GM18517 (cell line): ENCODE measurements at regions not wholly inside any gene's neighbourhood (a gene's known extent, or its start where the extent isn't known, plus 50 kb on each side); places are given as distances from the start of the nearest gene placed in this dataset.

Source experiments
- ATAC-seq: cut with Tn5 transposase; IDR thresholded peaks from one replicate; pipeline ENCODE4 v1.9.1; 2021; ENCODE audit warnings: mild to moderate bottlenecking, moderate library complexity; ENCODE audit not compliant: unreplicated experiment

DNA sequence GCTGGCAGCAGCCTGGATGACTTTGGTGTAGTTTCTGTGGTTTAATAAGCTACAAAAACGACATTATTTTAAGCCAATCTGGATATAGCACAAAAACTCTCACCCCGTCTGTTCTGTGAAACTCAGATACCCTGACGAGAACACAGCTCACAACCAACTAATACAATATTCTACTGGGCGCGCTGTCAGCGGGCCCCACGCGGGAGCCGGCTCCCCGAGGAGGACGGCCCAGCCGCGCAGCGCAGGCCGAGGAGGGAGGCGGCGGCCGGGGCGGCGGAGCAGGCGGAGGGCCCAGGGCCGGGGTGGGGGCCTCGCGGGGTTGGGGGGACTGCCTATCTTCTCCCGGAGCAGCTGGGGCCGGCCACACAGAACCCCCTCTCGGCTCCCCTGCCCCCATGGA, 87.2 kb upstream of the POU3F1 start:
- no peak for ATAC-seq

- ATAC-seq = no peak
Measured at GRCh38 chr1:38133304-38133703, 86.7 kb upstream of the POU3F1 start.

- no peak for ATAC-seq
Measured at GRCh38 chr1:38132681-38133080, 86.1 kb upstream of the POU3F1 start.

- ATAC-seq = no peak
Measured at GRCh38 chr1:38131024-38131585, 84.5 kb upstream of the POU3F1 start.

DNA sequence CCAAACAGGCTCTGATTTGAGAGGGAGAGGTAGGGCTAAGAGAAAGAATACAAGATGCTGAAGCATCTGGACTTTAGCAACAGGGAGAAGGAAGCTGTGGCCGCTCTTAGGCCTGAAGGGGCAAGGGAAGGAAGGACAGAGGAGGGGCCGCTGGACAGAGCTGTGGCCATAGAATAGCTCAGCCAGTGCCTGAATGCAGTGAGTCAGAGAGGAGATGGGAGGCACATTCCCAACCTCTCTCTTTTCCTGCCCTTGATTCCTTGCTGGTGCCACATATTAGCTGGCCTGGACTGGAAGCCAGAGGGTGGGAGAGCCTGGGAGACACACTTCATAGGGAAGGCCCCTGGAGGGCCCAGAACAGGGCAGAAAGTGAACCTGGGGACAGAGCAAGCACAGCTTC, 83.4 kb upstream of the POU3F1 start:
- no peak for ATAC-seq

GRCh38 chr1:38129473-38129872, 82.9 kb upstream of the POU3F1 start:
- ATAC-seq = no peak

- no peak for ATAC-seq
Measured at GRCh38 chr1:38128926-38129453, 82.4 kb upstream of the POU3F1 start.

DNA sequence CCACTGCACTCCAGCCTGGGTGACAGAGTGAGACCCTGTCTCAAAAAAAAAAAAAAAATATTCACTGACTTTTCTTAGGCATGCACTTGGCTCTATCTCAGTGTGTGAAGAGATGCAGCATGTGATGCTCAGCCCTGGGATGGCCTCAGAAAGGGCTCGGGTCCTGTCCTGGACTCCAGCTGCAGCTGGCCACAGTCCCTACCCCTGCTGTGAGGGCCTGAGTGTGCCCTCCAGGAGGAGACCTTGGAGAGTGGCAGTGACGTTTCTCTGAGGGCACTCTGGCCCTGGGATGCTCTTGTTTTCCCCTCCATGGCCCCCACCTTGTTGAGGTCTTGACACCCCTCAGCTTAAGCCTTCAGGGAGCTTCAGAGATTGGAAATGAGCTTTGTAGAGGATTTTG, 81.9 kb upstream of the POU3F1 start:
- no peak for ATAC-seq

DNA sequence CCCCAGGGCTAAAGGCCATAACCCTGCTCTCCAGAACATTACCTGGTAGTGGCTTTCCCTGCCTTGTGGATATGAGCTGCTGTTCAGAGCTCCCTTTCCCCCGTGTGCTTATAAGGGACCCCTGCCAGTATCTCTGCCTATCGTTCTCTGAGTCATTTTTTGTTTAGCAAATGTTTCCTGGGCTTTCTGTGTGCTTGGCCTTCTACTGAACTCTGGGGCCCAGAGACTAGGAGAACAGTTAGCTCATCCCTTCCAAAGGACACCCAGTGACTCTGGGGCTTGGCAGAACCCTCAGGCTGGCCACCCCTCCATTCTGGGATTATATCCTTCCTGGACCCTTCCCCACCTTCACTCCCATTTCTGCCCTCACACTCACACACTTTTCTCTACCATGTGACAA, 80.8 kb upstream of the POU3F1 start:
- ATAC-seq = no peak

GRCh38 chr1:38126970-38127369, 80.4 kb upstream of the POU3F1 start:
- no peak for ATAC-seq

- ATAC-seq = no peak
Measured at GRCh38 chr1:38125837-38126520, 79.4 kb upstream of the POU3F1 start.

GRCh38 chr1:38125016-38125415, 78.4 kb upstream of the POU3F1 start:
- no peak for ATAC-seq

DNA sequence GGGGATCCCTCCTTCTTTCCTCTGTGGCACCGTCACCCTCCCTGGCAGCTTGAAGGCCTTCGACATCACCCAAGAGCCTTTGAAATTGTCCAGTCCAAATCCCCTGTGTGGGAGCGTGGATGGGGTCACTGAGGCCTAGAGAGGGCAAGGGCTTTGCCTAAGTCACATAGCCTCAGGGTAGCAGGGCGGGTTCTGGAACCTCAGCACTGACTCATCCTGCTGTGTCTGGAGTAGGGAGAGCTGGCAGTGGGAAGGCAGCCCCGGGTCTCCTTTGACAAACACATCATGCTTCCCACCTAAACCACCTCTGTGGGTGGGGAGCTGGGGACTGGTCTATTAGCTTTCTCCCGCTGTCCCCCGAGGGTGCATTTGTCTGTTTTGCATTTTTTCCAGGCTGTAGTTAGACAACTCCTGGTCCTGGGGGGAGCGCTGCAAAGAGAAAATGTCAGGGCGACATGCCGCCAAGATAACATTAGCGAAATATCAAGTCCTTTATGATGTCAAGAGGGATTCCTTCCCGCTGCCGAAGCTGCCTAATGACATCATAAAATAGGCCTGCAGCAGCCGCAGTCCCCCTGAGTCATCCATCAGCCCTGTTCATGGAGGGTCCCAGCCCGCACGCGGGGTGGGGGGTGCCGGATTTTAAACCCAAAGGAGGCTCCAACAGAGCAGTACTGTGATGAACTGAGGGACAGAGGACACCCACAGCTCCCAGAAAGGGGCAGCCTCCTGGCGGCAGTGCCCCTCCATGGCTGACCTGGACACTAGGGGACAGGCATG, 77.0 kb upstream of the POU3F1 start:
- ATAC-seq = no peak

- no peak for ATAC-seq
Measured at GRCh38 chr1:38121231-38121680, 74.7 kb upstream of the POU3F1 start.

- no peak for ATAC-seq
Measured at GRCh38 chr1:38120552-38121230, 74.1 kb upstream of the POU3F1 start.

- no peak for ATAC-seq
Measured at GRCh38 chr1:38118976-38119375, 72.4 kb upstream of the POU3F1 start.

- no peak for ATAC-seq
Measured at GRCh38 chr1:38117444-38117887, 70.9 kb upstream of the POU3F1 start.

DNA sequence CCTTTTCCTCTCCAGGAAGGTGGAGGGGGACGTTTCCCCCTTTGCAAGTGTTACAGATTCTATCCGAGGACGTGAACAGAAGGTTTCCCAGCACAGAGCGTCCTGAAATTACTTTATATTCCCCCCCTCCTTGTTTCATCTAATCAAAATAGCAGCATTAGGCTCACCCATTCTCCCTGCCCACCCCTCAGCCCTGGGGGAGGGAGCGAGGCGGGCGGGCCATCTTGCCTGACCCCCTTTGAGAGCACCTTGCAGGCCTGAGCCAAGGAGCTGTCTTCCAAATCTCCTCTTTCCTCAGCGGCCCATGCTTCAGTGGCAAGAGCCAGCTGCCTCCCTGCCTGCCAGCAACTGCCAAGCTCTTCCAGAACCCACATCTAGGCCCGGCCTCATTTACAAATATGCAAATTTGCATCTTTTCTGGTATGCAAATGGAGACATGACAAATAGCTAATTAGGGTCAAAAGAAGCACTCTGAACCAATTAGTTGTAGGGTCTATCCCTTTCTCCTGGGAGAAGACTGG, 69.1 kb upstream of the POU3F1 start:
- no peak for ATAC-seq

- no peak for ATAC-seq
Measured at GRCh38 chr1:38115226-38115625, 68.6 kb upstream of the POU3F1 start.

- ATAC-seq = no peak
Measured at GRCh38 chr1:38114241-38115026, 67.8 kb upstream of the POU3F1 start.
